Adipocyte (in vitro differentiated cells): ENCODE measurements at regions not wholly inside any gene's neighbourhood (a gene's known extent, or its start where the extent isn't known, plus 50 kb on each side); places are given as distances from the start of the nearest gene placed in this dataset.

Experiments
- DNase-seq: peaks from one replicate; pipeline ENCODE4 v3.0.0-alpha.2; 2015; ENCODE audit warnings: low read depth
- H3K27me3 ChIP-seq: replicated peaks from 2 replicates; pipeline ENCODE4 v1.7.0; 2013; ENCODE audit warnings: mild to moderate bottlenecking, low read length, moderate library complexity; ENCODE audit not compliant: control insufficient read depth, insufficient read depth
- H3K36me3 ChIP-seq: 2 replicates; pipeline ENCODE4 v1.7.0; 2013; ENCODE audit warnings: low read length, mild to moderate bottlenecking, moderate library complexity; ENCODE audit not compliant: control insufficient read depth, insufficient read depth, severe bottlenecking
- H3K4me1 ChIP-seq: 2 replicates; pipeline ENCODE4 v1.7.0; 2013; ENCODE audit warnings: mild to moderate bottlenecking, low read length, moderate library complexity; ENCODE audit not compliant: control insufficient read depth, insufficient read depth
- H3K4me3 ChIP-seq: 2 replicates; pipeline ENCODE4 v1.7.0; 2013; ENCODE audit warnings: mild to moderate bottlenecking, low read length, moderate library complexity
- H3K9ac ChIP-seq: 2 replicates; pipeline ENCODE4 v1.7.0; 2013; ENCODE audit warnings: mild to moderate bottlenecking, low read length, moderate library complexity
- H3K9me3 ChIP-seq: 2 replicates; pipeline ENCODE4 v1.7.0; 2013; ENCODE audit warnings: mild to moderate bottlenecking, low read length, moderate library complexity; ENCODE audit not compliant: control insufficient read depth

GRCh38 chr10:91690412-91690811 is 57.5 kb upstream of the PPP1R3C start:
- DNase-seq: no peak

GRCh38 chr10:91689731-91690168 is 56.9 kb upstream of the PPP1R3C start:
- no peaks in the 10 kb centered on the region for H3K9me3 ChIP-seq
- no peak overlapping the region for H3K4me3 ChIP-seq
- peak overlapping the region; percentile 23 for H3K9ac ChIP-seq
- no peaks in the 10 kb centered on the region for H3K36me3 ChIP-seq
- peak; percentile 44 for DNase-seq
- peaks cover 7% of the 10 kb centered on the region for H3K4me1 ChIP-seq
- no peaks in the 10 kb centered on the region for H3K27me3 ChIP-seq

More at GRCh38 chr10:91690412-91690811, 57.5 kb upstream of the PPP1R3C start:
- H3K4me1 ChIP-seq: peaks cover 7% of the 10 kb centered on the region
- no peaks in the 10 kb centered on the region for H3K27me3 ChIP-seq
- H3K9me3 ChIP-seq: no peaks in the 10 kb centered on the region
- H3K36me3 ChIP-seq: no peaks in the 10 kb centered on the region
- no peak overlapping the region for H3K4me3 ChIP-seq
- no peak overlapping the region for H3K9ac ChIP-seq

DNA sequence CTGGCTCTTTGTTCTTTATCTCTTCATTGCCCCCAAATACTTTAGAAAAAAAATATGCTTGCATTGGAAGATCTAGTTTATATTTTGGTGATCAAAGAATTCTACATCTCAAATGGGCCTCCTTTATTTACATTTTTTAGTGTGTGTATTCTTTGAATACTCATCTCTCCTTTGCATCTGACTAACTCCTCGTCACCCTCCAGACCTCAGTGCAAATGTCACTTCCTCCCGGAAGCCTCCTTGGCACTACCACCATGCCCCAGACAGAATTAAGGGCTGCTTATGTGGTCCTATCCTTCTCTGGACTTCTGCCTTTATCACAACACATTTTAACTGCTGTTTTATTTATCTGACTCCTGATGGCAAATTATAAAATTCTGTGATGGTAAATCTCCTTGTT is 52.0 kb upstream of the PPP1R3C start:
- no peak for DNase-seq
- H3K4me3 ChIP-seq: no peak overlapping the region
- H3K27me3 ChIP-seq: no peaks in the 10 kb centered on the region
- no peaks in the 10 kb centered on the region for H3K9me3 ChIP-seq
- no peaks in the 10 kb centered on the region for H3K36me3 ChIP-seq
- H3K4me1 ChIP-seq: peaks cover 17% of the 10 kb centered on the region
- H3K9ac ChIP-seq: no peak overlapping the region

DNA sequence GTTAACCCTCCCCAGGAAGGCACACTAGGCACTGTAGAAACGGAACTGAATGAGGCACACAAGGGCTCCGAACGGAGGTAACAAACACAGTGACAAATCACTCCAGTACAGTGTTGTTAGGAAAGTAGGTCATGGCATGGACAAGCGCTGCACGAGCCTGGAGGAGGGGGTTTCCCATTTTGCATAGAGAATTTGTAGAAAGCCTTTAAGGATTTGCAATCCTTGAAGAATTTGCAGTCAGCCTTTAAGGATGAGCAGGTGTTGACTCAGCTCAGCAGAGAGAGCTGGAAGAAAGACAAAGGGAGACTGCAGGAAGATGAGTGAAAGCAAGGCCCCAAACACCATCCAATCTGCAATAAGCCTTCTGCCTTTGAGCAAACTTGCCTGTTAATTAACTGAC is 51.1 kb upstream of the PPP1R3C start:
- Histone ChIP-seq H3K4me1 (peaks cover 14% of the 10 kb centered on the region), H3K27me3 (no peaks in the 10 kb centered on the region), H3K9ac (no peak overlapping the region), H3K4me3 (no peak overlapping the region), H3K9me3 (no peaks in the 10 kb centered on the region), H3K36me3 (no peaks in the 10 kb centered on the region)
- peak; percentile 60 for DNase-seq

GRCh38 chr10:91682912-91683311 is 50.0 kb upstream of the PPP1R3C start:
- Histone ChIP-seq H3K27me3 (no peaks in the 10 kb centered on the region), H3K9ac (no peak overlapping the region), H3K36me3 (no peaks in the 10 kb centered on the region), H3K4me1 (peaks cover 14% of the 10 kb centered on the region), H3K9me3 (no peaks in the 10 kb centered on the region), H3K4me3 (no peak overlapping the region)
- DNase-seq: no peak
